Trophoblast cell (in vitro differentiated cells and primary cell): ENCODE measurements at regions not wholly inside any gene's neighbourhood (a gene's known extent, or its start where the extent isn't known, plus 50 kb on each side); places are given as distances from the start of the nearest gene placed in this dataset.
A peak's percentile ranks its signal among the peaks of the same experiment; 100 is the strongest.

Experiments used
- DNase-seq, 2 donors: peaks; one replicate each; pipeline ENCODE4 v3.0.0-alpha.2; 2016
- H2AFZ ChIP-seq: 2 replicates; pipeline ENCODE4 v1.6.1; 2013; ENCODE audit warnings: low read length, moderate library complexity, mild to moderate bottlenecking; ENCODE audit not compliant: insufficient read depth, poor library complexity
- H2AK5ac ChIP-seq: 2 replicates; pipeline ENCODE4 v1.6.1; 2013; ENCODE audit warnings: mild to moderate bottlenecking, low read length
- H2BK120ac ChIP-seq: 2 replicates; pipeline ENCODE4 v1.6.1; 2013; ENCODE audit warnings: low read length, mild to moderate bottlenecking, moderate library complexity; ENCODE audit not compliant: insufficient read depth, poor library complexity
- H2BK12ac ChIP-seq: 2 replicates; pipeline ENCODE4 v1.6.1; 2013; ENCODE audit warnings: mild to moderate bottlenecking, low read length, moderate library complexity
- H2BK5ac ChIP-seq: 2 replicates; pipeline ENCODE4 v1.6.1; 2013; ENCODE audit warnings: low read length, low read depth, moderate library complexity, mild to moderate bottlenecking; ENCODE audit not compliant: poor library complexity
- H3K14ac ChIP-seq: 2 replicates; pipeline ENCODE4 v1.6.1; 2013; ENCODE audit warnings: mild to moderate bottlenecking, low read length
- H3K18ac ChIP-seq: 2 replicates; pipeline ENCODE4 v1.6.1; 2013; ENCODE audit warnings: mild to moderate bottlenecking, low read length
- H3K23ac ChIP-seq: 2 replicates; pipeline ENCODE4 v1.6.1; 2013; ENCODE audit warnings: low read length
- H3K27ac ChIP-seq: 2 replicates; pipeline ENCODE4 v1.5.1; 2013; ENCODE audit warnings: low read depth, mild to moderate bottlenecking, inconsistent platforms, low read length, moderate library complexity
- H3K27me3 ChIP-seq: 2 replicates; pipeline ENCODE4 v1.6.1; 2013; ENCODE audit warnings: inconsistent platforms, mild to moderate bottlenecking, low read length, moderate library complexity; ENCODE audit not compliant: insufficient read depth
- H3K36me3 ChIP-seq, 2 experiments: 1 replicate in 1 of 2; 2 replicates in 1 of 2; pipeline ENCODE4 v1.6.1; 2013; ENCODE audit warnings: low read length in 2 of 2, mild to moderate bottlenecking in 2 of 2, moderate library complexity in 1 of 2; ENCODE audit not compliant: insufficient read depth in 2 of 2, control insufficient read depth in 1 of 2
- H3K4ac ChIP-seq: 2 replicates; pipeline ENCODE4 v1.6.1; 2013; ENCODE audit warnings: low read depth, mild to moderate bottlenecking, low read length, moderate library complexity
- H3K4me1 ChIP-seq, 2 experiments: 1 replicate in 1 of 2; 2 replicates in 1 of 2; pipeline ENCODE4 v1.6.1; 2013; ENCODE audit warnings: low read length in 2 of 2, mild to moderate bottlenecking in 2 of 2, moderate library complexity in 1 of 2; ENCODE audit not compliant: insufficient read depth in 2 of 2, control insufficient read depth in 1 of 2
- H3K4me2 ChIP-seq: 2 replicates; pipeline ENCODE4 v1.6.1; 2013; ENCODE audit warnings: inconsistent platforms, mild to moderate bottlenecking, low read length, moderate library complexity
- H3K4me3 ChIP-seq: 2 replicates; pipeline ENCODE4 v1.5.1; 2013; ENCODE audit warnings: mild to moderate bottlenecking, low read depth, low read length, inconsistent platforms
- H3K79me1 ChIP-seq: one replicate; pipeline ENCODE4 v1.6.1; 2013; ENCODE audit warnings: low read length
- H3K79me2 ChIP-seq: 2 replicates; pipeline ENCODE4 v1.6.1; 2013; ENCODE audit warnings: low read length, mild to moderate bottlenecking; ENCODE audit not compliant: control insufficient read depth, insufficient read depth, poor library complexity
- H3K9ac ChIP-seq: 2 replicates; pipeline ENCODE4 v1.6.1; 2013; ENCODE audit warnings: mild to moderate bottlenecking, low read length
- H3K9me3 ChIP-seq: 2 replicates; pipeline ENCODE4 v1.6.1; 2013; ENCODE audit warnings: low read depth, mild to moderate bottlenecking, control low read depth, inconsistent platforms, low read length; ENCODE audit not compliant: insufficient read depth
- H4K12ac ChIP-seq: 2 replicates; pipeline ENCODE4 v1.6.1; 2013; ENCODE audit warnings: low read depth, mild to moderate bottlenecking, low read length, moderate library complexity
- H4K8ac ChIP-seq: 2 replicates; pipeline ENCODE4 v1.6.1; 2013; ENCODE audit warnings: low read depth, mild to moderate bottlenecking, low read length, moderate library complexity
- H4K91ac ChIP-seq: one replicate; pipeline ENCODE4 v1.6.1; 2013; ENCODE audit warnings: low read depth, mild to moderate bottlenecking, low read length, moderate library complexity
- WGBS: extraction: QIAGEN DNeasy Blood & Tissue Kit; methylation state at CpG from one replicate; pipeline ENCODE4 v1.1.7; 2013; ENCODE audit warnings: missing lambda C conversion rate; ENCODE audit not compliant: insufficient read length, insufficient coverage; ENCODE audit errors: extremely low coverage; 5-methylcytosine and 5-hydroxymethylcytosine counted together

DNA sequence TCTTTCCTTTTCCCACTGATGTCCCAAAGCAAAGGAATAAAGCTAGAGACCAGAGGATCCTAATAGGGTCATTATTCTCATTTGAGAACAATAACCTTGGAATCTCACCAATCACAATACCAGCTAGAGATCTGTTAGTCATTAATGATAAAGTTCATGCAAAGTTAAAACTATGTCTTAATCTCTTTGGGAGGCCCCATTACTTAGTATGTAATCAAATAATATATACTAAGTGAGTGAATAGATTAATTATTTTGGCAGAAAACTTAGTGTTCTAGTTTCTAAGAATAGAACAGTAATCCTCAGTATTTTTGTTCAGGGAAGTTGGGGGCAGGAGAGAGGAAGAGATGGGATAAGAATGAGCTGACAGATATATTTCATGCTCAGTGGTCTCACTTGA lies 227.2 kb downstream of the MTERF1 start:
- Histone ChIP-seq H2BK120ac (no peak overlapping the region), H3K23ac (no peak overlapping the region), H3K4me3 (no peak overlapping the region), H3K36me3 (no peaks in the 10 kb centered on the region), H4K91ac (no peak overlapping the region), H4K12ac (no peak overlapping the region), H2AFZ (no peak overlapping the region), H2BK5ac (no peak overlapping the region), H2BK12ac (no peak overlapping the region), H4K8ac (no peak overlapping the region), H2AK5ac (no peak overlapping the region), H3K79me2 (no peaks in the 10 kb centered on the region), H3K79me1 (no peaks in the 10 kb centered on the region), H3K9me3 (no peaks in the 10 kb centered on the region), H3K9ac (no peak overlapping the region), H3K18ac (no peak overlapping the region), H3K4me2 (no peak overlapping the region), H3K27me3 (no peaks in the 10 kb centered on the region), H3K14ac (no peak overlapping the region), H3K27ac (no peak overlapping the region), H3K4me1 (no peaks in the 10 kb centered on the region), H3K4ac (no peak overlapping the region)
- DNase-seq = no peak

DNA sequence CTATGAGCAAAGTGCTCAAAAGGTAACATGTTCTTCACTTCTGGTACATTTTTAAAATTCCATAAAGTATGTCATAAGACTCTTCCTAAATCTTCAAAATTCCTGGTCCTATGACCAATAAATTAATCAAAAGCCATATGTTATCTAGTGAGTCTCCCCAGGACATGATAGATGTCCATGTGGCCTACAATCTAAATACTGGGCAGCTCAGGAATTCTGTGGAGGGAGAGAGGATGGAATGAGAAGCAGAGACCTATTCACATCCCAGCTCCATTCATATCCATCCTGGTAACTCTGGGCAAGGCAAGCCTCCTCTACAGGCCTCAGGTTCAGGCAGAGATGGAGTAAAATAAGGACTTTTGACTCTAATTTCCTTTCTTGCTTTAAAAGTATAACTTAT lies 224.8 kb downstream of the MTERF1 start:
- no peak overlapping the region for H3K4me3 ChIP-seq

DNA sequence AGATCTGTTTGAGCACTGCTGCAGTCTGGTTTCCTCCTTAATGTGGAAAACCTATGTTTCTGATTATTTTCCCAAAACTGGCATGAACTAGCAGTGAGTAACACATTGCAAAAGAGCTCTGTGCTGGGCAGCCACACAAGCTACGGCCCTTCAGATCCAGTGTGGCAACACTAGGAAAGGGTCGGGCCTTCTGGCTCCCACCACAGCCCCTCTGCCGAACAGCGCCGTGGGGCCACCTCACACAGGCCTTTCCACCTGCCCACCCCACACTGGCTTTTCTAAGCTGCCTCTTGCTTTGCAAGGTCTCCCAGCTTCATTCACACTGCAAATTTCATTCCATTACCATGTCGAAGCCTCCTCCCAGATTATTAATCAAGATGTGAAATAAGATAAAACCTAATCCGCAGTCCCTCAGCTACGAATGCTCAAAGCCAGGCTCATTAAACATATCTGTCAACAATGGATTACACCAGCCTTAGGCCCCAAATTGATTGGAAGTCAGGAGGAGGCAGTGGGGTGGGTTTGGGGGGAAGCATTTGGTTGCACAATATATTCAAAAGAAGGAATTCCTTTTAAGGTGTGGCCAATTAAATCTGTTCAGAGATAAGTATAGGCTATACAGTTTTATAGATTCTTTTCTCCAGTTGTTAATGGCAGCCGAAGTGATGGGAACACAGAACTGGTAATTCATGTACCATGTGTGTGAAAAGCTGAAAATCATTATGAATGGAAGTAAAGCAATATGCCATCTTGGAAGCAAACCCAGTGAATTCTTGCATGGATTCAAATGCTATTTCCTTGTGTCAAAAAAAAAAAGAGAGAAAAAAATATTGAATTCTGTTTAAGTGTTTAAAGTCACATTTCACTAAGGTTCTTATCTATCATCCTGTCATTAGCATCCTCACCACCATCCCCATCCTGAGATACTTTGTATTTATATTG lies 223.7 kb downstream of the MTERF1 start:
- no peak overlapping the region for H3K4me2 ChIP-seq
- no peak overlapping the region for H3K27ac ChIP-seq
- H3K36me3 ChIP-seq = no peaks in the 10 kb centered on the region
- H2BK12ac ChIP-seq = no peak overlapping the region
- no peak overlapping the region for H4K8ac ChIP-seq
- H3K18ac ChIP-seq = no peak overlapping the region
- H2AK5ac ChIP-seq = no peak overlapping the region
- H3K4me3 ChIP-seq = no peak overlapping the region
- H3K9me3 ChIP-seq = no peaks in the 10 kb centered on the region
- no peaks in the 10 kb centered on the region for H3K27me3 ChIP-seq
- no peak overlapping the region for H3K9ac ChIP-seq
- H3K23ac ChIP-seq = no peak overlapping the region
- DNase-seq = no peak
- H2AFZ ChIP-seq = no peak overlapping the region
- no peak overlapping the region for H4K91ac ChIP-seq
- no peaks in the 10 kb centered on the region for H3K79me2 ChIP-seq
- H3K79me1 ChIP-seq = no peaks in the 10 kb centered on the region
- no peak overlapping the region for H3K14ac ChIP-seq
- H3K4me1 ChIP-seq = no peaks in the 10 kb centered on the region
- H4K12ac ChIP-seq = no peak overlapping the region
- WGBS = no CpG with 5 or more reads among the region's 9 CpGs
- no peak overlapping the region for H3K4ac ChIP-seq
- H2BK5ac ChIP-seq = no peak overlapping the region
- H2BK120ac ChIP-seq = no peak overlapping the region

More for the DNA sequence above, 224.8 kb downstream of the MTERF1 start:
- H2BK12ac ChIP-seq = no peak overlapping the region
- no peaks in the 10 kb centered on the region for H3K4me1 ChIP-seq
- H3K14ac ChIP-seq = no peak overlapping the region
- H3K23ac ChIP-seq = no peak overlapping the region
- no peak overlapping the region for H3K4me2 ChIP-seq
- H3K9me3 ChIP-seq = no peaks in the 10 kb centered on the region
- no peak overlapping the region for H2BK5ac ChIP-seq
- no peaks in the 10 kb centered on the region for H3K79me1 ChIP-seq
- no peak overlapping the region for H3K27ac ChIP-seq
- H3K79me2 ChIP-seq = no peaks in the 10 kb centered on the region
- no peak overlapping the region for H4K91ac ChIP-seq
- H2AK5ac ChIP-seq = no peak overlapping the region
- no peak overlapping the region for H3K18ac ChIP-seq
- no peak for DNase-seq
- no peaks in the 10 kb centered on the region for H3K27me3 ChIP-seq
- no peak overlapping the region for H2BK120ac ChIP-seq
- H2AFZ ChIP-seq = no peak overlapping the region
- H3K4ac ChIP-seq = no peak overlapping the region
- no peak overlapping the region for H3K9ac ChIP-seq
- no peak overlapping the region for H4K8ac ChIP-seq
- H3K36me3 ChIP-seq = no peaks in the 10 kb centered on the region
- H4K12ac ChIP-seq = no peak overlapping the region

DNA sequence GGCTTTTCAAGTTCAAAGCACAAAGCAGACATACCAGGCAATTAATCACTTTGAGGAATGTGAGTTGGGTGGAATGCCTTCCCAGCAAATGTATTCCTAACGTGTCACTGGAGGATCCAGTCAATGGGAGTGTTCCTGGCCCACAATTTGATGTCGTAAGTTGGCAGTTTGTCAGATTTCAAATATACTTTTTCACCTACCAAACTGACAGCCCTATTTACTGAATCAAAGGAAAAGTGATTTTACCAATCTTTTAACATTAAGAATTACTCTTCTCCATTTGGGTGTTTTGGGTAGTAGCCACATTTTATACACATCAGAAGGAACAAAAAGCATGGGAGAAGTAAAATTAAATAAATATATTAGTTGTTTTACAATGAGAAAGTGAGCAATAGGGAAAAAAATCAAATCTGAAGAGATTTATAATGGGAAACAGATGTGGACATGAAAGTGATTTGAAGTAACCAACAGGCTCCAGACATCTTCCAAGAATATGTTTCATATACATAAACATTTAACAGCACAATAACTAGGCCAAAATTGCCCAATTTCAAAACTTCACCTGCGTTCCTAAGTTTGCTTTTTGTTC lies 222.9 kb downstream of the MTERF1 start:
- H2BK120ac ChIP-seq = no peak overlapping the region
- DNase-seq = peak in 1 of 2 donors; percentile 3
- no CpG with 5 or more reads among the region's 3 CpGs for WGBS
- H3K4ac ChIP-seq = no peak overlapping the region
- no peaks in the 10 kb centered on the region for H3K79me2 ChIP-seq
- no peak overlapping the region for H2AFZ ChIP-seq
- H4K12ac ChIP-seq = no peak overlapping the region
- no peak overlapping the region for H3K27ac ChIP-seq
- no peak overlapping the region for H2AK5ac ChIP-seq
- H3K14ac ChIP-seq = no peak overlapping the region
- H3K27me3 ChIP-seq = no peaks in the 10 kb centered on the region
- H2BK5ac ChIP-seq = no peak overlapping the region
- no peak overlapping the region for H4K8ac ChIP-seq
- H3K4me1 ChIP-seq = no peaks in the 10 kb centered on the region
- no peaks in the 10 kb centered on the region for H3K9me3 ChIP-seq
- no peak overlapping the region for H4K91ac ChIP-seq
- no peak overlapping the region for H3K4me2 ChIP-seq
- H3K9ac ChIP-seq = no peak overlapping the region
- H3K79me1 ChIP-seq = no peaks in the 10 kb centered on the region
- H3K36me3 ChIP-seq = no peaks in the 10 kb centered on the region
- H3K23ac ChIP-seq = no peak overlapping the region
- H3K18ac ChIP-seq = no peak overlapping the region
- H2BK12ac ChIP-seq = no peak overlapping the region
- H3K4me3 ChIP-seq = no peak overlapping the region
